H1 (cell line): ENCODE measurements at regions not wholly inside any gene's neighbourhood (a gene's known extent, or its start where the extent isn't known, plus 50 kb on each side); places are given as distances from the start of the nearest gene placed in this dataset.

Experiments used
- CTCF ChIA-PET: fragments of 300-600 bp; sonication (Branson Sonifier 250); formaldehyde crosslinking; loops from one replicate; lab custom pipeline; 2021; ENCODE audit not compliant: partially characterized antibody; lab: Charles Lee
- POLR2A ChIA-PET: fragments of 300-600 bp; sonication (Branson Sonifier 250); formaldehyde crosslinking; loops from one replicate; lab custom pipeline; 2021; ENCODE audit warnings: inconsistent platforms; ENCODE audit not compliant: partially characterized antibody; lab: Charles Lee
- DNase-seq, 2 experiments: peaks; one replicate each; pipeline versions ENCODE4 v3.0.0 to v3.0.0-alpha.2; 2010 to 2022; ENCODE audit warnings: low spot score in 2 of 2, low read depth in 1 of 2, mixed read lengths in 1 of 2
- FAIRE-seq: peaks from 2 replicates; lab custom pipeline; 2011; peaks lifted over from hg19 to GRCh38; lab: Jason Lieb, UNC
- H2AFZ ChIP-seq: 2 replicates; pipeline ENCODE4 v1.8.1; 2012; ENCODE audit warnings: low read length, inconsistent platforms
- H2AK5ac ChIP-seq: 2 replicates; pipeline ENCODE4 v1.6.1; 2013; ENCODE audit warnings: low read depth, low read length
- H2BK120ac ChIP-seq: replicated peaks from 2 replicates; pipeline ENCODE3; 2013; ENCODE audit warnings: low read depth, low read length, inconsistent platforms
- H2BK12ac ChIP-seq: 2 replicates; pipeline ENCODE4 v1.6.1; 2013; ENCODE audit warnings: low read depth, low read length
- H2BK15ac ChIP-seq: 2 replicates; pipeline ENCODE4 v1.6.1; 2013; ENCODE audit warnings: low read length
- H2BK20ac ChIP-seq: 2 replicates; pipeline ENCODE4 v1.6.1; 2013; ENCODE audit warnings: low read length
- H2BK5ac ChIP-seq: 2 replicates; pipeline ENCODE4 v1.6.1; 2013; ENCODE audit warnings: low read depth, low read length
- H3K14ac ChIP-seq: 2 replicates; pipeline ENCODE4 v1.6.1; 2013; ENCODE audit warnings: inconsistent platforms; ENCODE audit not compliant: insufficient read length
- H3K18ac ChIP-seq: 2 replicates; pipeline ENCODE4 v1.6.1; 2013; ENCODE audit warnings: low read length; ENCODE audit errors: extremely low read depth
- H3K23ac ChIP-seq: 2 replicates; pipeline ENCODE4 v1.6.1; 2013; ENCODE audit warnings: inconsistent platforms; ENCODE audit not compliant: insufficient read length
- H3K23me2 ChIP-seq: 2 replicates; pipeline ENCODE4 v1.6.1; 2013; ENCODE audit warnings: low read depth, low read length
- H3K27ac ChIP-seq: 2 replicates; pipeline ENCODE4 v1.6.1; 2011; ENCODE audit warnings: low read depth, low read length, inconsistent platforms
- H3K27me3 ChIP-seq, 4 experiments: replicated peaks in 1 of 4; 1 replicate in 1 of 4; 2 replicates in 3 of 4; pipeline versions ENCODE4 v1.6.1 to v1.8.1; 2011 to 2013; ENCODE audit warnings: low read length in 3 of 4, mild to moderate bottlenecking in 3 of 4, inconsistent platforms in 2 of 4, mixed read lengths in 2 of 4, moderate library complexity in 1 of 4; ENCODE audit not compliant: control insufficient read depth in 3 of 4, insufficient read depth in 3 of 4; ENCODE audit errors: extremely low read depth in 1 of 4
- H3K36me3 ChIP-seq, 4 experiments: 2 replicates each; pipeline versions ENCODE4 v1.6.1 to v1.8.1; 2011 to 2013; ENCODE audit warnings: mild to moderate bottlenecking in 4 of 4, low read length in 3 of 4, moderate library complexity in 2 of 4, control low read depth in 1 of 4, inconsistent platforms in 1 of 4; ENCODE audit not compliant: insufficient read depth in 4 of 4, control insufficient read depth in 2 of 4
- H3K4ac ChIP-seq: replicated peaks from 2 replicates; pipeline ENCODE3; 2013; ENCODE audit warnings: low read length, low read depth, mixed read lengths, inconsistent platforms; ENCODE audit not compliant: insufficient read length
- H3K4me1 ChIP-seq, 4 experiments: replicated peaks in 1 of 4; 1 replicate in 1 of 4; 2 replicates in 3 of 4; pipeline versions ENCODE4 v1.6.1 to v1.8.1; 2011 to 2013; ENCODE audit warnings: low read length in 3 of 4, inconsistent platforms in 2 of 4, mixed read lengths in 1 of 4; ENCODE audit not compliant: insufficient read depth in 4 of 4, control insufficient read depth in 3 of 4
- H3K4me2 ChIP-seq, 2 experiments: 2 replicates each; pipeline versions ENCODE4 v1.6.1 to v1.8.1; 2011 to 2013; ENCODE audit warnings: low read depth in 2 of 2, low read length in 2 of 2, control low read depth in 1 of 2, inconsistent platforms in 1 of 2, mild to moderate bottlenecking in 1 of 2; ENCODE audit not compliant: insufficient read depth in 1 of 2
- H3K4me3 ChIP-seq, 4 experiments: fragments of 200-600, 300-600 bp in 1 of 4; sonication (generic), shearing (Covaris generic), sonication (Bioruptor Twin) in 1 of 4; 2 replicates each; pipeline versions ENCODE4 v1.5.1 to v1.8.1; 2011 to 2016; ENCODE audit warnings: low read length in 4 of 4, low read depth in 3 of 4, control low read depth in 2 of 4, inconsistent platforms in 2 of 4, mild to moderate bottlenecking in 2 of 4, mixed read lengths in 1 of 4, moderate library complexity in 1 of 4; ENCODE audit not compliant: insufficient read depth in 2 of 4; ENCODE audit errors: extremely low read depth in 1 of 4
- H3K56ac ChIP-seq: replicated peaks from 2 replicates; pipeline ENCODE3; 2013; ENCODE audit warnings: low read depth, mild to moderate bottlenecking, mixed read lengths, low read length, inconsistent platforms; ENCODE audit not compliant: insufficient read length
- H3K79me1 ChIP-seq: 2 replicates; pipeline ENCODE4 v1.6.1; 2013; ENCODE audit warnings: low read depth, low read length, control low read depth
- H3K79me2 ChIP-seq, 2 experiments: 2 replicates each; pipeline versions ENCODE4 v1.6.1 to v1.8.1; 2012 to 2013; ENCODE audit warnings: low read length in 2 of 2, mild to moderate bottlenecking in 2 of 2, inconsistent platforms in 1 of 2; ENCODE audit not compliant: insufficient read depth in 2 of 2, control insufficient read depth in 1 of 2
- H3K9ac ChIP-seq, 4 experiments: replicated peaks in 1 of 4; 1 replicate in 1 of 4; 2 replicates in 3 of 4; pipeline versions ENCODE4 v1.6.1 to v1.8.1; 2011 to 2013; ENCODE audit warnings: low read depth in 3 of 4, low read length in 3 of 4, control low read depth in 2 of 4, mild to moderate bottlenecking in 2 of 4, moderate library complexity in 2 of 4, inconsistent platforms in 1 of 4; ENCODE audit errors: extremely low read depth in 1 of 4
- H3K9me3 ChIP-seq, 2 experiments: 2 replicates each; pipeline versions ENCODE4 v1.6.1 to v1.8.1; 2012 to 2013; ENCODE audit warnings: mild to moderate bottlenecking in 2 of 2, moderate library complexity in 2 of 2, control low read depth in 1 of 2, inconsistent platforms in 1 of 2, low read depth in 1 of 2, low read length in 1 of 2, mixed read lengths in 1 of 2; ENCODE audit not compliant: insufficient read depth in 2 of 2
- H4K20me1 ChIP-seq, 2 experiments: replicated peaks in 1 of 2; 2 replicates each; pipeline versions ENCODE3 to v1.8.1; 2011 to 2013; ENCODE audit warnings: inconsistent platforms in 2 of 2, low read length in 2 of 2, mild to moderate bottlenecking in 1 of 2; ENCODE audit not compliant: insufficient read depth in 2 of 2, control insufficient read depth in 1 of 2
- H4K5ac ChIP-seq: 2 replicates; pipeline ENCODE4 v1.6.1; 2013; ENCODE audit warnings: low read length, low read depth, mixed read lengths, inconsistent platforms; ENCODE audit not compliant: insufficient read length
- H4K8ac ChIP-seq: 2 replicates; pipeline ENCODE4 v1.8.0; 2013; ENCODE audit warnings: mild to moderate bottlenecking, moderate library complexity, low read length, inconsistent platforms; ENCODE audit not compliant: insufficient read depth; ENCODE audit errors: extremely low read depth
- H4K91ac ChIP-seq: replicated peaks from 2 replicates; pipeline ENCODE3; 2013; ENCODE audit warnings: low read length, mixed read lengths, inconsistent platforms; ENCODE audit not compliant: insufficient read length
- BRCA1 ChIP-seq: IDR thresholded peaks from 2 replicates; pipeline ENCODE4 v1.6.1; 2012; ENCODE audit warnings: low read depth, low read length, improper control_type of control experiment
- KDM4A ChIP-seq: IDR thresholded peaks from one replicate; pipeline ENCODE4 v1.7.1; 2012; ENCODE audit warnings: low read depth, mild to moderate bottlenecking, moderate library complexity, low read length, inconsistent platforms; ENCODE audit not compliant: severe bottlenecking
- MAFK ChIP-seq: IDR thresholded peaks from 2 replicates; pipeline ENCODE4 v1.6.1; 2012; ENCODE audit warnings: low read depth, mild to moderate bottlenecking, improper control_type of control experiment, low read length
- POU5F1 ChIP-seq: IDR thresholded peaks from 2 replicates; pipeline ENCODE4 v1.6.1; 2011; ENCODE audit warnings: low read depth, mild to moderate bottlenecking, low read length, moderate library complexity
- RFX5 ChIP-seq: IDR thresholded peaks from 2 replicates; pipeline ENCODE4 v1.6.1; 2011; ENCODE audit warnings: low read depth, low read length, improper control_type of control experiment, borderline replicate concordance
- RXRA ChIP-seq: IDR thresholded peaks from 2 replicates; pipeline ENCODE4 v1.6.1; 2011; ENCODE audit warnings: low read depth, mild to moderate bottlenecking, low read length, moderate library complexity; ENCODE audit not compliant: insufficient read depth
- SAP30 ChIP-seq: fragments of 300-600 bp; sonication (generic); IDR thresholded peaks from 2 replicates; pipeline ENCODE4 v1.7.1; 2012; ENCODE audit warnings: low read length, moderate library complexity, mild to moderate bottlenecking, inconsistent platforms; ENCODE audit not compliant: insufficient read depth, insufficient replicate concordance
- SIRT6 ChIP-seq: IDR thresholded peaks from one replicate; pipeline ENCODE4 v1.7.1; 2012; ENCODE audit warnings: low read length, inconsistent platforms
- SP4 ChIP-seq: IDR thresholded peaks from 2 replicates; pipeline ENCODE4 v1.6.1; 2012; ENCODE audit warnings: low read length, inconsistent platforms
- TBP ChIP-seq: IDR thresholded peaks from 2 replicates; pipeline ENCODE4 v1.6.1; 2011; ENCODE audit warnings: low read depth, low read length, improper control_type of control experiment
- TCF12 ChIP-seq: IDR thresholded peaks from 2 replicates; pipeline ENCODE4 v1.6.1; 2011; ENCODE audit warnings: low read depth, mild to moderate bottlenecking, low read length
- WGBS, 2 experiments: shearing (Covaris generic) in 1 of 2; methylation state at CpG; one replicate each; pipeline versions ENCODE4 v1.1.6 to v1.1.7; 2013 to 2015; ENCODE audit warnings: low lambda C conversion rate in 2 of 2, mixed read lengths in 2 of 2, inconsistent platforms in 1 of 2, low coverage in 1 of 2, missing lambda C conversion rate in 1 of 2; ENCODE audit not compliant: insufficient replicate concordance in 2 of 2, insufficient coverage in 1 of 2, insufficient read length in 1 of 2; ENCODE audit errors: extremely low coverage in 1 of 2, missing lambda C conversion rate in 1 of 2; 5-methylcytosine and 5-hydroxymethylcytosine counted together
- TF ChIP-seq, protein P1 (sequence below): IDR thresholded peaks from 2 replicates; pipeline ENCODE4 v1.6.1; 2012; ENCODE audit warnings: low read length, inconsistent platforms

DNA sequence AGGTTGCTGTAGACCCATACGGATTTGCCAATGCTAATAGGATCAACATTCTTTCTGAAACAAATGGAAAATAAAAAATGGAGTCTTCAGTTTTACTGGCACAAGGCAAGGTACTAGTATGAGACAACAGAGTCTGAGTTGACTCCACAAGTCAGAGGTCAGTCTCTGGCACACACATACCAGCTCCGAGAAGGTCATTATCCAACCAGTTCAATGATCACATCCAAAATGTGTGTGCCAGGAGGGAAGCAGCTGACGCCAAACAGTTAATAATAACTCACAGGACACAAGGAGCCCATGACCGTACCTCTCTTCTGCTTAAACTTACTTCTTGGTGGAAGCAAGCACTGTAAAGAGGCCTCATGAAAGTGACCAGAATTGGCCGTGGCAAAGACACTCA is 528.6 kb downstream of the ZNF516 start:
- Histone ChIP-seq H3K4me3 (no peak overlapping the region), H3K36me3 (no peaks in the 10 kb centered on the region), H4K91ac (no peak overlapping the region), H3K9ac (no peak overlapping the region), H3K23me2 (no peaks in the 10 kb centered on the region), H2BK12ac (no peak overlapping the region), H2BK5ac (no peak overlapping the region), H4K8ac (no peak overlapping the region), H3K79me2 (no peaks in the 10 kb centered on the region), H2BK15ac (no peak overlapping the region), H4K5ac (no peak overlapping the region), H3K23ac (no peak overlapping the region), H2AK5ac (no peak overlapping the region), H3K14ac (no peak overlapping the region), H3K9me3 (no peaks in the 10 kb centered on the region), H3K27me3 (no peaks in the 10 kb centered on the region), H3K18ac (no peak overlapping the region), H3K4me1 (no peaks in the 10 kb centered on the region), H2BK20ac (no peak overlapping the region), H3K79me1 (no peaks in the 10 kb centered on the region), H3K4me2 (no peak overlapping the region), H2BK120ac (no peak overlapping the region), H2AFZ (no peak overlapping the region), H3K27ac (no peak overlapping the region), H3K56ac (no peak overlapping the region), H4K20me1 (no peaks in the 10 kb centered on the region), H3K4ac (no peak overlapping the region)
- no peak for FAIRE-seq
- CTCF ChIA-PET: interaction anchor here (0.9 kb wide), 1 partner anchor 38 kb away, joined by 3 read pairs; no protein-coding TSS in a partner anchor
- DNase-seq: no peak
- POLR2A ChIA-PET: no interaction called here
- 94% methylated on average over 5 of the region's 5 CpGs; no CpG with 5 or more reads in 1 of the 2 experiments for WGBS, 2 experiments
- TF ChIP-seq MAFK: no peak
- TF ChIP-seq RFX5: no peak
- TF ChIP-seq BRCA1: no peak
- no peak for TF ChIP-seq POU5F1
- no peak for TF ChIP-seq SAP30
- no peak for TF ChIP-seq TCF12
- TF ChIP-seq, protein P1, sequence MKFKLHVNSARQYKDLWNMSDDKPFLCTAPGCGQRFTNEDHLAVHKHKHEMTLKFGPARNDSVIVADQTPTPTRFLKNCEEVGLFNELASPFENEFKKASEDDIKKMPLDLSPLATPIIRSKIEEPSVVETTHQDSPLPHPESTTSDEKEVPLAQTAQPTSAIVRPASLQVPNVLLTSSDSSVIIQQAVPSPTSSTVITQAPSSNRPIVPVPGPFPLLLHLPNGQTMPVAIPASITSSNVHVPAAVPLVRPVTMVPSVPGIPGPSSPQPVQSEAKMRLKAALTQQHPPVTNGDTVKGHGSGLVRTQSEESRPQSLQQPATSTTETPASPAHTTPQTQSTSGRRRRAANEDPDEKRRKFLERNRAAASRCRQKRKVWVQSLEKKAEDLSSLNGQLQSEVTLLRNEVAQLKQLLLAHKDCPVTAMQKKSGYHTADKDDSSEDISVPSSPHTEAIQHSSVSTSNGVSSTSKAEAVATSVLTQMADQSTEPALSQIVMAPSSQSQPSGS: no peak
- TF ChIP-seq RXRA: no peak
- no peak for TF ChIP-seq TBP
- TF ChIP-seq SIRT6: no peak
- TF ChIP-seq KDM4A: no peak
- no peak for TF ChIP-seq SP4
